ENCODE measurements at regions not wholly inside any gene's neighbourhood (a gene's known extent, or its start where the extent isn't known, plus 50 kb on each side); places are given as distances from the start of the nearest gene placed in this dataset.

DNA sequence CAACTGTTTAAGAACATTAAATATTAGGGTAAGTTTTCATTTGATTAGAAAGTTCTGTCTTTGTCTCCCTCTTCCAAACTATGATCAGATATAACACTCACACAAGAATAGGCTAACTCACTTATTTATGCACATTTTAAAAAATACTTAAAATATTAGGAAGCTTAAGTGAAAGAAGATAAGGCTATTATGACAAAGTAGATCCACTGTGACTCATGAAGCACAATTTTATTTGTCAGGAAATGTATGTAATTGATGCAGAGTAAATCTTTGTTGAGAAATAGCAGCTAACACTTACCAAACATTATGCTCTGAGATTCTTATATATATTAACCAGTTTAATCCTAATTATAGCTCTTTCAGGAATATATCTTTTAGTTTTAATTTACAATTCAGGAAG is 560.6 kb downstream of the CSNK1G3 start:
- no peak overlapping the region for H3K9ac ChIP-seq (ENCODE audit: low read depth in 1 of 3, low read length in 3 of 3)
- no peak overlapping the region for H3K4me3 ChIP-seq (ENCODE audit: low read length in 3 of 3)
- H3K27me3 ChIP-seq (ENCODE audit: control insufficient read depth in 3 of 3, insufficient read depth in 3 of 3, low read length in 3 of 3), result no peaks in the 10 kb centered on the region
- no peak overlapping the region for H3K27ac ChIP-seq (ENCODE audit: low read depth, low read length)
- no peaks in the 10 kb centered on the region for H3K36me3 ChIP-seq (ENCODE audit: control insufficient read depth in 3 of 3, insufficient read depth in 3 of 3, low read length in 3 of 3)
- H3K4me1 ChIP-seq (ENCODE audit: control insufficient read depth in 3 of 3, insufficient read depth in 3 of 3, low read length in 3 of 3), result no peaks in the 10 kb centered on the region
- no peaks in the 10 kb centered on the region for H3K9me3 ChIP-seq (ENCODE audit: control insufficient read depth in 3 of 3, low read length in 3 of 3)

DNA sequence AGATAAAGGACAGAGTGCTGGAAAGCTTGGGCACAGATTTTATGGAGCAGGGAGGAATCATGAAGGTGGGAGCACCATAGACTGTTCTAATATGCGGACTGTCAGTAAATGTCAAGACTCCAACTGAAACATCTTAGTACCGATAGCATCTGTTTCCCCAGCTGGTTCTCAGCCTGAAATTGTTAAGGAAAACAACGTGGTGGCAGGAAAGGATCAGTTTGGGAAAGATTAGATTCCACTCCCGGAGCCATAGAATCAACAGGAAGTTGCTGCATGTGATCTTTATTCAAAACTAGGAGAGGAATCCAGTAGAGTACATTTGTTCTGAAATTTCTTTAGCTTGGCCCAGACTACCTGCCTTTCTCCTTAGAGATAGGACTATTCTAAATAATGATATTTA is 559.1 kb downstream of the CSNK1G3 start:
- no peak overlapping the region for H3K27ac ChIP-seq (ENCODE audit: low read depth, low read length)
- H3K36me3 ChIP-seq (ENCODE audit: control insufficient read depth in 3 of 3, insufficient read depth in 3 of 3, low read length in 3 of 3), result no peaks in the 10 kb centered on the region
- no peak overlapping the region for H3K9ac ChIP-seq (ENCODE audit: low read depth in 1 of 3, low read length in 3 of 3)
- no peaks in the 10 kb centered on the region for H3K4me1 ChIP-seq (ENCODE audit: control insufficient read depth in 3 of 3, insufficient read depth in 3 of 3, low read length in 3 of 3)
- H3K27me3 ChIP-seq (ENCODE audit: control insufficient read depth in 3 of 3, insufficient read depth in 3 of 3, low read length in 3 of 3), result no peaks in the 10 kb centered on the region
- H3K4me3 ChIP-seq (ENCODE audit: low read length in 3 of 3), result no peak overlapping the region
- no peaks in the 10 kb centered on the region for H3K9me3 ChIP-seq (ENCODE audit: control insufficient read depth in 3 of 3, low read length in 3 of 3)

DNA sequence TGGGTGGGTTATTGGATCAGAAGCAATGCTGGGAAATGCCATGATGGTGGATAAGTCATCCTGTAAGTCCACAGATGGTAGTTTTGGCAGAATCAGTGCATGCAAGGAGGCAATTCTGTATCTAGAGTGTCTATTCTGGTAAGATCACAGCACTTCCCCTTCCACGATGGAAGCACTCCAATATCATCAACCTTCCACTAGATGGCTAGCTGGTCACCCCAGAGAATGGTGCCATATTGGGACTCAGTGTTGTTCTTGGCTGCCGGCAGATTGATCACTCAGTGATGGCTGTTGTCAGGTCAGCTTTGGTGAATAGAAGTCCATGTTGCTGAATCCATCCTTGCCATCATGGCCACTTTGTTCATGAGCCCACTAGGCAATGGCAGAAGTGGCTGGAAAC is 553.5 kb downstream of the CSNK1G3 start:
- H3K9me3 ChIP-seq (ENCODE audit: control insufficient read depth in 3 of 3, low read length in 3 of 3), result no peaks in the 10 kb centered on the region
- H3K4me3 ChIP-seq (ENCODE audit: low read length in 3 of 3), result no peak overlapping the region
- peaks cover 0 to 3% (median 0%) of the 10 kb centered on the region in 3 donors for H3K4me1 ChIP-seq (ENCODE audit: control insufficient read depth in 3 of 3, insufficient read depth in 3 of 3, low read length in 3 of 3)
- no peaks in the 10 kb centered on the region for H3K27me3 ChIP-seq (ENCODE audit: control insufficient read depth in 3 of 3, insufficient read depth in 3 of 3, low read length in 3 of 3)
- H3K9ac ChIP-seq (ENCODE audit: low read depth in 1 of 3, low read length in 3 of 3), result no peak overlapping the region
- no peak overlapping the region for H3K27ac ChIP-seq (ENCODE audit: low read depth, low read length)
- H3K36me3 ChIP-seq (ENCODE audit: control insufficient read depth in 3 of 3, insufficient read depth in 3 of 3, low read length in 3 of 3), result no peaks in the 10 kb centered on the region

DNA sequence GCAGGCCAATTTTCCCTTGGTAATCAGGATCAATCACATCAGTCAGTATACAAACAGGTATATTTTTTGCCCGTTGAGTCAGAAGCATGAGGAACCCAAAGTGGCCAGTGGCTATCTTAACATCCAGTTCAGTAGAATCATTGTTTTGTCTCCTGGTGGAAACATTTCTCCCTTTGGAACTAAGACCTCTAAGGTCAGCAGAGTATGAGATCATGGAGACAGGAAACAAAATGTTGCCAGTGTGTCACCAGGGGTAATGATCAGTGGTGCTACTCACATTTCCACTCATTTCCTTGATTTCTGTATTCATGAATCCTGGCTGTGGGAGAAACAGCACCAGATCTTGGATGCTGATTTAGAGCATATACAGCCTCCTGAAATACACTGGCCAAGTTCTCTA is 553.0 kb downstream of the CSNK1G3 start:
- Histone ChIP-seq H3K27ac (ENCODE audit: low read depth, low read length) (no peak overlapping the region), H3K4me1 (ENCODE audit: control insufficient read depth in 3 of 3, insufficient read depth in 3 of 3, low read length in 3 of 3) (peaks cover 0 to 3% (median 0%) of the 10 kb centered on the region in 3 donors), H3K9ac (ENCODE audit: low read depth in 1 of 3, low read length in 3 of 3) (no peak overlapping the region)

DNA sequence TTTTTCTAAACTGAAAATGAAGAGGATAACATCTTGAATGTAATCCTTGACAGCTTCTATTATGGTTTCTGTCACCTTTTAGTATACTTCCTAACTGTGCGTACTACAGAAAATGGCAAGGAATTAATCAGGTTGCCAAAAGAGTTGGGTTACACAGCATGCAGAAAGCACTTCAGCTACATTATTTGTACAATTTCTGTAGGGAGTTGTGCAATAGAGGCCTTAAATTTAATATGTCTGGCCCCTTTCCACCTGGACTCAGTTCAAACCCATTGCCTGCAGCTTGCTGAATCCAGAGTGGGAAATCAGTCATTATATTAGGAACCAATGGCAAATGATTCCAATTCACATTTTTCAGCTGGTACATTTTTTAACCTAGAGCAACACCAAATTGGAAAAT is 549.7 kb downstream of the CSNK1G3 start:
- H3K9ac ChIP-seq (ENCODE audit: low read depth in 1 of 3, low read length in 3 of 3), result no peak overlapping the region
- no peaks in the 10 kb centered on the region for H3K36me3 ChIP-seq (ENCODE audit: control insufficient read depth in 3 of 3, insufficient read depth in 3 of 3, low read length in 3 of 3)
- H3K9me3 ChIP-seq (ENCODE audit: control insufficient read depth in 3 of 3, low read length in 3 of 3), result no peaks in the 10 kb centered on the region
- no peak overlapping the region for H3K4me3 ChIP-seq (ENCODE audit: low read length in 3 of 3)
- peaks cover 5 to 14% (median 14%) of the 10 kb centered on the region in 3 donors for H3K4me1 ChIP-seq (ENCODE audit: control insufficient read depth in 3 of 3, insufficient read depth in 3 of 3, low read length in 3 of 3)
- no peak overlapping the region for H3K27ac ChIP-seq (ENCODE audit: low read depth, low read length)
- no peaks in the 10 kb centered on the region for H3K27me3 ChIP-seq (ENCODE audit: control insufficient read depth in 3 of 3, insufficient read depth in 3 of 3, low read length in 3 of 3)

More for the DNA sequence above, 553.0 kb downstream of the CSNK1G3 start:
- Histone ChIP-seq H3K9me3 (ENCODE audit: control insufficient read depth in 3 of 3, low read length in 3 of 3) (no peaks in the 10 kb centered on the region), H3K4me3 (ENCODE audit: low read length in 3 of 3) (no peak overlapping the region), H3K27me3 (ENCODE audit: control insufficient read depth in 3 of 3, insufficient read depth in 3 of 3, low read length in 3 of 3) (no peaks in the 10 kb centered on the region), H3K36me3 (ENCODE audit: control insufficient read depth in 3 of 3, insufficient read depth in 3 of 3, low read length in 3 of 3) (no peaks in the 10 kb centered on the region)

DNA sequence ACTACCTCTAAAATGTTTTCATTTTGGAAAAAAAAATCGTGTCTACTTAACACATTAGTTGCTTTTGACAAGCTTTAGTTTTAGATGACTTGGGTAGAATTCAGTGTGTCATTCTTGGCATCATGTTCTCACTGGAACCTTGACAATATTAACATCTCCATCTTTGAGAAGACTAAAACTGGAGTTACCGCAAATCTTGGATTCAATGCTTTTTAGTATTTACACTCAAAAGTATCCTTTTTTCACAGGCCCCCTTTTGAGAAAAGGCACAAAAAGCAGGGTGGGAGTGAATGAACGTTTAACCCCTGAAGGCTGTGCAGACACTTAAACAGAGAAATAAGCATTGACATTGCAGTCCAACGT is 549.1 kb downstream of the CSNK1G3 start:
- Histone ChIP-seq H3K9ac (ENCODE audit: low read depth in 1 of 3, low read length in 3 of 3) (no peak overlapping the region), H3K9me3 (ENCODE audit: control insufficient read depth in 3 of 3, low read length in 3 of 3) (no peaks in the 10 kb centered on the region), H3K4me3 (ENCODE audit: low read length in 3 of 3) (no peak overlapping the region), H3K4me1 (ENCODE audit: control insufficient read depth in 3 of 3, insufficient read depth in 3 of 3, low read length in 3 of 3) (peaks cover 5 to 14% (median 14%) of the 10 kb centered on the region in 3 donors), H3K27me3 (ENCODE audit: control insufficient read depth in 3 of 3, insufficient read depth in 3 of 3, low read length in 3 of 3) (no peaks in the 10 kb centered on the region), H3K36me3 (ENCODE audit: control insufficient read depth in 3 of 3, insufficient read depth in 3 of 3, low read length in 3 of 3) (no peaks in the 10 kb centered on the region), H3K27ac (ENCODE audit: low read depth, low read length) (no peak overlapping the region)

DNA sequence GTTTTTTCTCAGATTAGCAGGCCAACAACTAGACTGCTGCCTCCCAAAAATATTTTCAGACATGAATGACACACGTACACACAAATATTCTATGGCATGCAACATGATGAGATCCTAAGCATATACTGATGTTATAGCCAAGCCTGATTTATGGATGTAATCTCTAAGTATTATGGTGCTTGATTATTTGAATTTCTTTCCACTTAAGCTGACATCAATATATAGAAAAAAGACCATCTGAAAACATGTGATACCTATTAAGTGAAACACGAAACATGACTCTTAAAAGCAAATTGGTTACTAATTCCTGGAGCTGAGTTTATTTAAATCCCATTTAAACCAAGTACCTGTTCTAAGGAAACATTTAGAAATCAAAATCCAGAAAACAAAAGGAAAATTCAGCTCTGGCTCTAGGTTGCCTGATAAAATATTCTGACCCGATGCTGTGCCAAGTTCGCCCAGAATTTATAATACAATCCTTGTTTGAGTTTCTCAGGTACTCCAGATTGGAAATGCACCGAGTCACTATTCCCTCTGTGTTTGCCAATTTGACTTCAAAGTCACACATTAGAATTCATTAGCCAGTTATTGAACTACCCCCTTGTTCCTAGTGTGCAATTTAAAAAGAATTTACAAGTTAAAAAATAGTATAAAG is 548.6 kb downstream of the CSNK1G3 start:
- Histone ChIP-seq H3K27ac (ENCODE audit: low read depth, low read length) (no peak overlapping the region), H3K4me1 (ENCODE audit: control insufficient read depth in 3 of 3, insufficient read depth in 3 of 3, low read length in 3 of 3) (peaks cover 5 to 14% (median 14%) of the 10 kb centered on the region in 3 donors), H3K9ac (ENCODE audit: low read depth in 1 of 3, low read length in 3 of 3) (no peak overlapping the region), H3K27me3 (ENCODE audit: control insufficient read depth in 3 of 3, insufficient read depth in 3 of 3, low read length in 3 of 3) (no peaks in the 10 kb centered on the region), H3K9me3 (ENCODE audit: control insufficient read depth in 3 of 3, low read length in 3 of 3) (no peaks in the 10 kb centered on the region), H3K4me3 (ENCODE audit: low read length in 3 of 3) (no peak overlapping the region), H3K36me3 (ENCODE audit: control insufficient read depth in 3 of 3, insufficient read depth in 3 of 3, low read length in 3 of 3) (no peaks in the 10 kb centered on the region)

DNA sequence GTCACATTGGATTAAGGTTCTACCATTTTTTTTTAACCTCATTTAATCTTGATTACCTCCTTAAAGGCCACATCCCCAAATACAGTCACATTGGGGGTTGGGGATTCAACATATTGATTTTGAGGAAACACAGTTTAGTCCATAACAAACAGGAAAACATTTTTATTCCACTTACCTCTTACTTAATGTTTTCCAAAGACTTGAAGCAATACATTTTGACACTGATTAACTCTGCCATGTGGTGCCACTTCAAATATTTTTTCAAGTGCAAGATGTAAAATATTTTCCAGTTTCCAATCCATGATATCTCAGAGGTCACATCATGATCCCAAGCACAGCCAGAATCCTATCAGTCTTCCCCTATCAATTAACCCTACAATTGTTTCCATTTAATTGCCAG is 548.0 kb downstream of the CSNK1G3 start:
- no peak overlapping the region for H3K4me3 ChIP-seq (ENCODE audit: low read length in 3 of 3)
- H3K27ac ChIP-seq (ENCODE audit: low read depth, low read length), result no peak overlapping the region
- H3K36me3 ChIP-seq (ENCODE audit: control insufficient read depth in 3 of 3, insufficient read depth in 3 of 3, low read length in 3 of 3), result no peaks in the 10 kb centered on the region
- H3K9ac ChIP-seq (ENCODE audit: low read depth in 1 of 3, low read length in 3 of 3), result no peak overlapping the region
- no peaks in the 10 kb centered on the region for H3K27me3 ChIP-seq (ENCODE audit: control insufficient read depth in 3 of 3, insufficient read depth in 3 of 3, low read length in 3 of 3)
- no peaks in the 10 kb centered on the region for H3K9me3 ChIP-seq (ENCODE audit: control insufficient read depth in 3 of 3, low read length in 3 of 3)
- peaks cover 5 to 14% (median 14%) of the 10 kb centered on the region in 3 donors for H3K4me1 ChIP-seq (ENCODE audit: control insufficient read depth in 3 of 3, insufficient read depth in 3 of 3, low read length in 3 of 3)

DNA sequence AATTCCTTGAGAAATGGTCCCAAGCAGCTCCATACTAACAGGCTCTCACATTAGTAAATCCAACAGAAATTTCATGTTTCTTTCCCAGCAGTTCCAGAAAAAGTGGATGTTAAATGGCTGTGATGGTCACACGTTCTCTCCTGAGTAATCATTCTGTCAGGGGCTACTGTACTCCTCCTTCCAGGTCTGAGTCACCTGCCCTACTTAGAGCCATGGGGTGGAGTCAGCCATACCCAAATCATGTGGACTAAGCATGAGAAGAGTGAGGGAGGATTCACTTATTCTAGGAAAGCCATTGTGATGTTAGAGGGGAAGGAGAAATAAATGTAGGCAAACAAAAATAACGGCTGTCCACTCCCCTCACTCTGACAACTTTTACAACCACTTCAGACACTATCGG is 547.2 kb downstream of the CSNK1G3 start:
- Histone ChIP-seq H3K27ac (ENCODE audit: low read depth, low read length) (no peak overlapping the region), H3K9ac (ENCODE audit: low read depth in 1 of 3, low read length in 3 of 3) (no peak overlapping the region), H3K4me1 (ENCODE audit: control insufficient read depth in 3 of 3, insufficient read depth in 3 of 3, low read length in 3 of 3) (peaks cover 5 to 14% (median 14%) of the 10 kb centered on the region in 3 donors), H3K27me3 (ENCODE audit: control insufficient read depth in 3 of 3, insufficient read depth in 3 of 3, low read length in 3 of 3) (no peaks in the 10 kb centered on the region), H3K9me3 (ENCODE audit: control insufficient read depth in 3 of 3, low read length in 3 of 3) (no peaks in the 10 kb centered on the region), H3K36me3 (ENCODE audit: control insufficient read depth in 3 of 3, insufficient read depth in 3 of 3, low read length in 3 of 3) (no peaks in the 10 kb centered on the region), H3K4me3 (ENCODE audit: low read length in 3 of 3) (no peak overlapping the region)

DNA sequence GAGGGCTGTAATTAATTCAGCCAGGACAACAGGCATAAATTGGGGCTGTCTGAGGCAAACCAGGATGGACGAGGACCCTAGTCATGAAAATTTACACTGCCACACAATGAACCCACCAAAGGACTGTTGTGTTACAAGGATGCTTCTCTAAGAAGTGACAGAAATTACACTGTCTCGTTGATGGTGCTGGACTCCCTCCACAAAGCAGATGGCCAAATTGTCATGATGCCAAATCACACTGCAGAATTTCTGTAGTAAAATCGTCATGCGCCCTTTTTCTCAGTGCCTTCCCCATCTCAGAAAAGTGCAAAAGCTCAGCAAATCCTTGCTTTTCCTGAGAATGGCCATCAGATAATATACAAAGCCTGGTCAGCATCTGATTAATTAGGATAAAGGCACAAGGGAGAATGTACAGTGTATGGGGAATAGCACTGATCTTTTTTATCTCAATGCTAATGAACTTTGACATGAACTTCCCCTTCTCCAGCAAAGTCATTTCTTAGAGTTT is 545.8 kb downstream of the CSNK1G3 start:
- Histone ChIP-seq H3K27ac (ENCODE audit: low read depth, low read length) (no peak overlapping the region), H3K4me1 (ENCODE audit: control insufficient read depth in 3 of 3, insufficient read depth in 3 of 3, low read length in 3 of 3) (peaks cover 5 to 14% (median 14%) of the 10 kb centered on the region in 3 donors), H3K36me3 (ENCODE audit: control insufficient read depth in 3 of 3, insufficient read depth in 3 of 3, low read length in 3 of 3) (no peaks in the 10 kb centered on the region), H3K4me3 (ENCODE audit: low read length in 3 of 3) (peak overlapping the region in 2 of 3 donors; percentile 52 to 54), H3K9me3 (ENCODE audit: control insufficient read depth in 3 of 3, low read length in 3 of 3) (no peaks in the 10 kb centered on the region), H3K9ac (ENCODE audit: low read depth in 1 of 3, low read length in 3 of 3) (no peak overlapping the region), H3K27me3 (ENCODE audit: control insufficient read depth in 3 of 3, insufficient read depth in 3 of 3, low read length in 3 of 3) (no peaks in the 10 kb centered on the region)
